PC-3 (cell line): ENCODE measurements at regions not wholly inside any gene's neighbourhood (a gene's known extent, or its start where the extent isn't known, plus 50 kb on each side); places are given as distances from the start of the nearest gene placed in this dataset.

ENCODE experiments used
- CTCF ChIP-seq: fragments of 300-600 bp; sonication (generic); conservative IDR thresholded peaks from 2 replicates; pipeline ENCODE4 v1.5.1; 2017; ENCODE audit warnings: antibody characterized with exemption, low read depth, mild to moderate bottlenecking, low read length
- EZH2 ChIP-seq: fragments of 300-600 bp; sonication (generic); IDR thresholded peaks from one replicate; pipeline ENCODE4 v1.6.1; 2017; ENCODE audit warnings: antibody characterized with exemption, mild to moderate bottlenecking, low read length; ENCODE audit not compliant: unreplicated experiment
- EZH2phosphoT487 ChIP-seq: fragments of 300-600 bp; sonication (generic); IDR thresholded peaks from 2 replicates; pipeline ENCODE4 v1.6.1; 2018; ENCODE audit warnings: mild to moderate bottlenecking, antibody characterized with exemption, low read length, borderline replicate concordance

GRCh38 chr10:8539056-8539455 is 484.6 kb downstream of the GATA3 start:
- TF ChIP-seq CTCF (no peak), EZH2phosphoT487 (no peak), EZH2 (no peak)
